ENCODE measurements at regions not wholly inside any gene's neighbourhood (a gene's known extent, or its start where the extent isn't known, plus 50 kb on each side); places are given as distances from the start of the nearest gene placed in this dataset.

- Mint-ChIP-seq H3K36me3 (no peaks in the 10 kb centered on the region), H3K4me1 (no peaks in the 10 kb centered on the region), H3K27me3 (peaks cover 2% of the 10 kb centered on the region), H3K4me3 (no peak overlapping the region), H3K9me3 (peaks cover 2% of the 10 kb centered on the region), H3K27ac (no peak overlapping the region)
- ATAC-seq (ENCODE audit: low read depth): no peak
- DNase-seq (ENCODE audit: low spot score in 2 of 2): no peak
Measured at GRCh38 chr2:220893411-220893810, 678.7 kb downstream of the EPHA4 start.

- Mint-ChIP-seq H3K27ac (no peak overlapping the region), H3K36me3 (no peaks in the 10 kb centered on the region), H3K4me1 (no peaks in the 10 kb centered on the region), H3K4me3 (no peak overlapping the region), H3K27me3 (peaks cover 2% of the 10 kb centered on the region), H3K9me3 (peaks cover 2% of the 10 kb centered on the region)
- ATAC-seq (ENCODE audit: low read depth) (no peak), DNase-seq (ENCODE audit: low spot score in 2 of 2) (no peak)
Measured at GRCh38 chr2:220894069-220894468, 678.0 kb downstream of the EPHA4 start.

DNA sequence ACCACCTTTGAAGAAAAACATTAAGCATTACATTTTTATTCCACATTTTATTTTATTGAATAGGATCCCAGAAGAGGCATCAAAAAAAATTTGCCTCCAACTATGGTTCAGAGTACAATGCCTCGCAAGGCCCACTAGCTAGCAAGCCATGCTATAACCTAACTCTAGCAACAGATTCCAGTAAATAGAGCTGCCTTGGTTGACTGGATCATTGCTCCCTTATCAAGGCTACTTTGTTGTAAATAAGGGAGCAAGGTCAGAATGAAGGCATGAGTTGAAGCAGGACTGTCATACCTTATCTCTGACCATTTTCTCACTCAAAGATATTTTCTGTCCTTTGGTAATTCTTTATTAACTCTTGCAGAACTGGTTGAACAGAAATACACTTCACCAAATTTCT is 672.6 kb downstream of the EPHA4 start:
- H3K4me1 Mint-ChIP-seq: no peaks in the 10 kb centered on the region
- DNase-seq (ENCODE audit: low spot score in 2 of 2): no peak
- ATAC-seq (ENCODE audit: low read depth): no peak
- no peaks in the 10 kb centered on the region for H3K27me3 Mint-ChIP-seq
- no peak overlapping the region for H3K4me3 Mint-ChIP-seq
- H3K36me3 Mint-ChIP-seq: no peaks in the 10 kb centered on the region
- no peak overlapping the region for H3K27ac Mint-ChIP-seq
- H3K9me3 Mint-ChIP-seq: no peaks in the 10 kb centered on the region

GRCh38 chr2:220904015-220904414 is 668.1 kb downstream of the EPHA4 start:
- no peak overlapping the region for H3K27ac Mint-ChIP-seq
- no peaks in the 10 kb centered on the region for H3K9me3 Mint-ChIP-seq
- H3K4me3 Mint-ChIP-seq: no peak overlapping the region
- no peak for DNase-seq (ENCODE audit: low spot score in 2 of 2)
- no peaks in the 10 kb centered on the region for H3K27me3 Mint-ChIP-seq
- ATAC-seq (ENCODE audit: low read depth): no peak
- no peaks in the 10 kb centered on the region for H3K4me1 Mint-ChIP-seq
- no peaks in the 10 kb centered on the region for H3K36me3 Mint-ChIP-seq

DNA sequence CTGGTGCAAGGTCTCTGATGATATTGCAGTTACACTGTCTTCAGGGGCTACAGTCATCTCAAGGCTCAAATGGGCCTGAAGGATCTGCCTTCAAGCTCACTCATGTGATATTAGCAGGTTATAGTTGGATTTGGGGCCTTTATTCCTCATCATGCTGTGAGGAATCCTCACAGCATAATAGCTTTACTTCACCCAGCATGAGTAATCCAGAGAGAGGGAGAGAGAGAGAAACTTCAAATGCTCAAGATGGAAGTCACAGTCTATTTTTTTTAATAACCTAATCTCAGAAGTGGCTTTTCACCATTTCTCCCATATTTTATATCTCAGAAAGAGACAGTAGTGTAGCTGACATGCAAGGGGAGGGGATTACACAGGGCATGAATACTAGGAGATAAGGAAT is 658.7 kb downstream of the EPHA4 start:
- no peak for DNase-seq (ENCODE audit: low spot score in 2 of 2)
- Mint-ChIP-seq H3K36me3 (no peaks in the 10 kb centered on the region), H3K9me3 (no peaks in the 10 kb centered on the region), H3K27me3 (no peaks in the 10 kb centered on the region), H3K27ac (no peak overlapping the region), H3K4me3 (no peak overlapping the region), H3K4me1 (no peaks in the 10 kb centered on the region)
- no peak for ATAC-seq (ENCODE audit: low read depth)

DNA sequence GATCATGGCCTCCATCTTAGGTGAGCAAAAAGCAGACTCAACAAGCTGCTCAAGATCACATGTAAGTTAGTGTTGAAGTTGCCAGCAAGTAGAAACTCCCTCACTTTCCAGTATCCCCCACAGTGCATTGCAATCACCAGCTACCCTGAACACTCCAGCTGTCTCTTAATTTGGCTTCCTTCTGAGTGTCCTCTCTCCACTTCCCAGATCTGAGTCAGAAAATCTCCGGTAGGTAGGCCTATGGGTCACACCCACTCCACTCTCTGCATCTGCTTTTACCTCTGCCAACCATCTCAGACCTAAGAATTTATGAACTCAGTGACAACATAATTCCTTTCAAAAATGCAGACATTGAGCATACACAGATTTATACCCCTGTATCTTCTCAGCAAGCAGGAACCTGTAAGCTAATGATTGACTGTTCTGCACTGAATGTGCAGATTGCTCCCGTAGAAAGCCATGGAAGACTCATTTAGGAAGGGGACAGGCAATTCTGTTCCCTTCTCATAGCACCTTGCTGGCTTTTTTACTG is 656.9 kb downstream of the EPHA4 start:
- Mint-ChIP-seq H3K4me1 (no peaks in the 10 kb centered on the region), H3K4me3 (no peak overlapping the region), H3K36me3 (no peaks in the 10 kb centered on the region), H3K9me3 (no peaks in the 10 kb centered on the region), H3K27me3 (no peaks in the 10 kb centered on the region), H3K27ac (no peak overlapping the region)
- ATAC-seq (ENCODE audit: low read depth) (no peak), DNase-seq (ENCODE audit: low spot score in 2 of 2) (no peak)

DNA sequence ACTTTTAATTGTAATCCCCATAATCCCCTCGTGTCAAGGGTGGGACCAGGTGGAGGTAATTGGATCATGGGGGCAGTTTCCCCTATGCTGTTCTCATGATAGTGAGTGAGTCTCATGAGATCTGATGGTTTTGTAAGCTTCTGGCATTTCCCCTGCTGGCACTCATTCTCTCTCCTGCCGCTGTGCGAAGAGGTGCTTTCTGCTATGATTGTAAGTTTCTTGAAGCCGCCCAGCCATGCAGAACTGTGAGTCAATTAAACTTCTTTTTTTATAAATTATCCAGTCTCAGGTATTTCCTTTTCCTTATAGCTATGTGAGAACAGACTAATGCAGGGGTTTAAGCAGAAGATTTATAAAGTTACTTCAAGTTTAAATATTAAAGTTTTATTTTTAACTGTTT is 655.2 kb downstream of the EPHA4 start:
- ATAC-seq (ENCODE audit: low read depth): no peak
- H3K27ac Mint-ChIP-seq: no peak overlapping the region
- H3K4me1 Mint-ChIP-seq: no peaks in the 10 kb centered on the region

GRCh38 chr2:220930271-220931076 is 641.6 kb downstream of the EPHA4 start:
- Mint-ChIP-seq H3K4me3 (no peak overlapping the region), H3K4me1 (no peaks in the 10 kb centered on the region), H3K36me3 (peaks cover 5% of the 10 kb centered on the region), H3K9me3 (peaks cover 9% of the 10 kb centered on the region), H3K27me3 (no peaks in the 10 kb centered on the region), H3K27ac (no peak overlapping the region)
- DNase-seq (ENCODE audit: low spot score in 2 of 2): no peak
- ATAC-seq (ENCODE audit: low read depth): no peak

More for the DNA sequence above, 655.2 kb downstream of the EPHA4 start:
- Mint-ChIP-seq H3K9me3 (no peaks in the 10 kb centered on the region), H3K4me3 (no peak overlapping the region), H3K27me3 (no peaks in the 10 kb centered on the region), H3K36me3 (no peaks in the 10 kb centered on the region)
- no peak for DNase-seq (ENCODE audit: low spot score in 2 of 2)

DNA sequence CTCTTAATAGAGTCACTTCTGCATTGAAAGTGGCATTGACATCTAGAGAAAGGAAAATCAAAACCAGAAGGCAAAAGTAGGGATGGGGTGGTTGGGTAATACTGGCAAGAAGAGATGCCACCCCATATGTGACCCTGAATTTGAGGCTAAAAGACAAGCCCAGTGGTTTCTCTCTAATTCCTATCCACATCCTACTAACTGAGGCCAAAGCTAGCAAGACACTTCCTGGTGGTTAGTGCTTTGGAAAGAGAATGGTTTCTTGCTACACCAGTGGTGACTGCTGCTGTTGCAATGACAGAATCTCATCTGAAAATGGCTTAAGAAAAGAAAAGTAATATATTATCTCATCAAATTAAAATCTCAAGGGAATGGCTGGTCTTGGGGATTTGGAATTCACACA is 640.6 kb downstream of the EPHA4 start:
- Mint-ChIP-seq H3K27ac (no peak overlapping the region), H3K9me3 (peaks cover 7% of the 10 kb centered on the region), H3K4me3 (no peak overlapping the region), H3K36me3 (peaks cover 4% of the 10 kb centered on the region), H3K27me3 (no peaks in the 10 kb centered on the region), H3K4me1 (peaks cover under 1% of the 10 kb centered on the region)
- ATAC-seq (ENCODE audit: low read depth) (no peak), DNase-seq (ENCODE audit: low spot score in 2 of 2) (no peak)

- Mint-ChIP-seq H3K36me3 (no peaks in the 10 kb centered on the region), H3K4me1 (peaks cover 3% of the 10 kb centered on the region), H3K27ac (no peak overlapping the region), H3K4me3 (no peak overlapping the region), H3K27me3 (no peaks in the 10 kb centered on the region), H3K9me3 (peaks cover 3% of the 10 kb centered on the region)
- ATAC-seq (ENCODE audit: low read depth): no peak
- no peak for DNase-seq (ENCODE audit: low spot score in 2 of 2)
Measured at GRCh38 chr2:220932041-220932440, 640.1 kb downstream of the EPHA4 start.

DNA sequence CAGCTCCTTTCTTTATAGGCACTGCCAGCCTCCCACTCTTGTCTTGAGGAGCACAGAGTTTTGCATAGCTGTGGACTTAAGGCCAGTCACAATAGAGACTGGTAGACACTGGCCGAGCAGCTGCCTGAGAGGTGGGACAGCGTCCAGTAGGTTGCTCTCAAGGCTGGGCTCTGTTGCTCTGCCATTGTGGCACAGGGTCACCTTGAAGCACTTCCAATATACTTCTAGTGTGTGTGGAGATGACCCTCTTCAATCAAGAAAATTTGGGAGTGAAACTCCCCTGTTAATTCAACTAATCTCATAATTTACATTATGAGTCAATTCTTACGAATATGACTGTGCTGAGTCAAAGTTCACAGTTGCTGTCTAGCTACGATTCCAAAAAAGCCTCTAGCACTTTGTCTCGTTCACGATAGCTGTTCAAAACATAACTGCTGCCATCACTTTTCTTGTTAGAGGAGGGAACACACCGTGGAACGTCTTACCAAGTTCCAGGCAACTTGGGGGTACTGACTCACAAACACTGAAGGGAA is 636.2 kb downstream of the EPHA4 start:
- DNase-seq (ENCODE audit: low spot score in 2 of 2) (no peak), ATAC-seq (ENCODE audit: low read depth) (no peak)
- H3K36me3 Mint-ChIP-seq: no peaks in the 10 kb centered on the region
- no peak overlapping the region for H3K27ac Mint-ChIP-seq
- peaks cover 3% of the 10 kb centered on the region for H3K4me1 Mint-ChIP-seq
- H3K4me3 Mint-ChIP-seq: no peak overlapping the region
- H3K9me3 Mint-ChIP-seq: no peaks in the 10 kb centered on the region
- H3K27me3 Mint-ChIP-seq: no peaks in the 10 kb centered on the region

- Mint-ChIP-seq H3K36me3 (no peaks in the 10 kb centered on the region), H3K27ac (no peak overlapping the region), H3K4me3 (no peak overlapping the region), H3K4me1 (peaks cover 3% of the 10 kb centered on the region), H3K9me3 (no peaks in the 10 kb centered on the region), H3K27me3 (no peaks in the 10 kb centered on the region)
- ATAC-seq (ENCODE audit: low read depth): no peak
- DNase-seq (ENCODE audit: low spot score in 2 of 2): no peak
Measured at GRCh38 chr2:220936641-220937197, 635.4 kb downstream of the EPHA4 start.

- no peaks in the 10 kb centered on the region for H3K27me3 Mint-ChIP-seq
- no peak overlapping the region for H3K4me3 Mint-ChIP-seq
- peaks cover 3% of the 10 kb centered on the region for H3K4me1 Mint-ChIP-seq
- no peak overlapping the region for H3K27ac Mint-ChIP-seq
- no peaks in the 10 kb centered on the region for H3K36me3 Mint-ChIP-seq
- DNase-seq (ENCODE audit: low spot score in 2 of 2) (no peak), ATAC-seq (ENCODE audit: low read depth) (no peak)
- H3K9me3 Mint-ChIP-seq: no peaks in the 10 kb centered on the region
Measured at GRCh38 chr2:220937245-220937644, 634.9 kb downstream of the EPHA4 start.

- Mint-ChIP-seq H3K27ac (no peak overlapping the region), H3K27me3 (no peaks in the 10 kb centered on the region), H3K4me1 (peaks cover 5% of the 10 kb centered on the region), H3K9me3 (no peaks in the 10 kb centered on the region), H3K36me3 (no peaks in the 10 kb centered on the region), H3K4me3 (no peak overlapping the region)
- DNase-seq (ENCODE audit: low spot score in 2 of 2): no peak
- no peak for ATAC-seq (ENCODE audit: low read depth)
Measured at GRCh38 chr2:220940646-220941045, 631.5 kb downstream of the EPHA4 start.

Data from memory B cell (primary cell).